ENCODE measurements at regions not wholly inside any gene's neighbourhood (a gene's known extent, or its start where the extent isn't known, plus 50 kb on each side); places are given as distances from the start of the nearest gene placed in this dataset.
"Not testable (repeated sequence)": the region's sequence is repeated elsewhere in the genome, so short reads cannot be mapped to it uniquely, and the experiment has no call there.

GRCh38 chrX:1053600-1053999 lies 158.8 kb downstream of the CRLF2 start:
- TF ChIP-seq EZH2 (IDR thresholded peaks at IDR 0.05; ENCODE audit: low read length, unreplicated experiment); CTCF (conservative IDR thresholded peaks at IDR 0.05; ENCODE audit: low read depth, low read length); EZH2phosphoT487 (IDR thresholded peaks at IDR 0.05; ENCODE audit: borderline replicate concordance, low read length): not testable (repeated sequence)

Measured in PC-3 (cell line).